Ovary (tissue), 3 donors: ENCODE measurements at regions not wholly inside any gene's neighbourhood (a gene's known extent, or its start where the extent isn't known, plus 50 kb on each side); places are given as distances from the start of the nearest gene placed in this dataset.
"Not testable (repeated sequence)": the region's sequence is repeated elsewhere in the genome, so short reads cannot be mapped to it uniquely, and the experiment has no call there.

Experiments
- CTCF ChIP-seq, 3 donors: fragments of 450-650 bp in 2 of 3; fragments of 200-600 bp in 1 of 3; IDR thresholded peaks; one replicate each; pipeline versions ENCODE4 v1.5.1 to v1.8.0; 2016 to 2022; ENCODE audit warnings: antibody characterized with exemption in 3 of 3, mild to moderate bottlenecking in 1 of 3
- EP300 ChIP-seq: sonication (generic); formaldehyde crosslinking; IDR thresholded peaks from one replicate; pipeline ENCODE4 v1.6.1; 2017; ENCODE audit warnings: antibody characterized with exemption
- POLR2A ChIP-seq: fragments of 450-650 bp; IDR thresholded peaks from one replicate; pipeline ENCODE4 v1.6.1; 2017; ENCODE audit warnings: antibody characterized with exemption, mild to moderate bottlenecking, moderate library complexity
- donor health status: DM: no; HTN: no; CAD: no.

- TF ChIP-seq CTCF (IDR thresholded peaks at IDR 0.05); EP300; POLR2A: not testable (repeated sequence)
Measured at GRCh38 chr11:3450822-3451221, 71.9 kb upstream of the ZNF195 start.
